Sciatic nerve (tissue), 2 donors: ENCODE measurements at regions not wholly inside any gene's neighbourhood (a gene's known extent, or its start where the extent isn't known, plus 50 kb on each side); places are given as distances from the start of the nearest gene placed in this dataset.

Source experiments
- ATAC-seq: fragments of 200-7000 bp; cut with Tn5 transposase; one replicate; pipeline ENCODE4 v1.9.1; 2020; ENCODE audit warnings: mild to moderate bottlenecking, moderate library complexity
- DNase-seq: peaks from one replicate; pipeline ENCODE4 v3.0.0-alpha.2; 2020; ENCODE audit warnings: low spot score
- intact Hi-C: fragments of 100-400 bp; cut with DNase I; formaldehyde crosslinking; loops from one replicate; pipeline ENCODE4 v1.14.2; 2022
- donor health status: DM: no; HTN: no; CAD: no.
- donor health status: DM: no; HTN: no; CAD: no.

DNA sequence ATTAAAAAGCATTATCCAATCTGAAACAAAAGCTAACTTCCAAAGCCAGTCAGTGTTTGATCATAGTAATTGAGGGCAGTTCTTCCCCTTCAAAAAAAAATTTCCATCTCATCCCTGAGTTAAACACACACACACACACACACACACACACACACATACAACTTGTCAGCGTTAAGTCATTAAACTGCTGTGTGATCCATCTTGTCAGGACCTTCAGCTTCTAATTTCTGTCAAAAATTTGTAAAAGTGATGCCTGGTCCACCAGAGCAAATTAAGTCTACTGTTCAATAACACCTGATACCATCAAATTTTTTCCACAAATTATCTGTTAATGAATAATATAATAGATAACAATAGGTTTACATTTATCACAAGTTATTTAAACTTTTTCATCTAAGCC is 198.7 kb downstream of the GPX5 start:
- ATAC-seq (no peak), DNase-seq (no peak)
- intact Hi-C loops = no loop called here

DNA sequence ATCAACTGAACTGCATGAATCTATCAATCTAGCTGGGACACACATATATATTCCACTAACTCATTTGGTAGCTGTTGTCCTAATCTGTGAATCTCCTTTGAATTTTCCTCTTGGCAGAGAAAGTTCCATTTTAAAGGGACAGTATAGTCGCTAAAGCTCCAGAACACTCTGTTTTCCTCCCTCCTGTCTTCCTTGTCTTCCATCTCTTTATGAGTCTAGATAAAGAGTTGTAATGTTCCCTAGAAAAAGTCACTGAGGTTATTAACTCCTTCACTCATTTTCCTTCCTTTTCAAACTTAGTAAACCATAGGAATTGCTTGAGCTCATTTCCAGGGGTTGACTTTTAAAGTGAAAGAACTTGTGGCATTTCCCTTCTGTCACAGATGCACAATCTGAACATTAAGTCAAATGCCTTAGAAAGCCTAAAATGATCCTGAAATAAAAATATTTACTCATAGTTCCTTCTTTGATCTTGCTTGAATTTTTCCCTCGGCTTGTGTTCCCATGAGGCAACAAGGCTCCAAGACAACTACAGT is 198.4 kb downstream of the TRIM27 start:
- DNase-seq (no peak), ATAC-seq (no peak)
- intact Hi-C loops = no loop called here

DNA sequence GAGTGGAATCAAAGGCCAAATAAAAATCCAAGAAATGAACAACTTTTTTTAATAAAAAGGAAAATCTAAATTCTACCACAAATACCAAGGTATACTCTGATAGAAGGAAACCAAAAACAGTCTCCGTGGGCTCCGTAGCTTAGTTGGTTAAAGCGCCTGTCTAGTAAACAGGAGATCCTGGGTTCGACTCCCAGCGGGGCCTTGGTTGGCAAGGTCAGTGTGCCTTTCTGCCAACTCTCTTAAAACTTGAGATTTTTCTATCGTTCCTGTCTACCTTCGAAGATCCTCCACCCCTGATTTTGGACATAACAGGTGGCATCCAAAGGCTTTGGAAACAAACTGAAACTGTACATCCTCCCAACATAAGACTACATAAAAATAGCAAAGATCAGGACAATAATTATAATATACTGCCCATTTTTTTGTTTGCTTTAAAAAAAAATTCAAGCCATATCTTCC is 197.9 kb downstream of the TRIM27 start:
- no peak for ATAC-seq
- intact Hi-C loops = no loop called here
- DNase-seq = no peak

DNA sequence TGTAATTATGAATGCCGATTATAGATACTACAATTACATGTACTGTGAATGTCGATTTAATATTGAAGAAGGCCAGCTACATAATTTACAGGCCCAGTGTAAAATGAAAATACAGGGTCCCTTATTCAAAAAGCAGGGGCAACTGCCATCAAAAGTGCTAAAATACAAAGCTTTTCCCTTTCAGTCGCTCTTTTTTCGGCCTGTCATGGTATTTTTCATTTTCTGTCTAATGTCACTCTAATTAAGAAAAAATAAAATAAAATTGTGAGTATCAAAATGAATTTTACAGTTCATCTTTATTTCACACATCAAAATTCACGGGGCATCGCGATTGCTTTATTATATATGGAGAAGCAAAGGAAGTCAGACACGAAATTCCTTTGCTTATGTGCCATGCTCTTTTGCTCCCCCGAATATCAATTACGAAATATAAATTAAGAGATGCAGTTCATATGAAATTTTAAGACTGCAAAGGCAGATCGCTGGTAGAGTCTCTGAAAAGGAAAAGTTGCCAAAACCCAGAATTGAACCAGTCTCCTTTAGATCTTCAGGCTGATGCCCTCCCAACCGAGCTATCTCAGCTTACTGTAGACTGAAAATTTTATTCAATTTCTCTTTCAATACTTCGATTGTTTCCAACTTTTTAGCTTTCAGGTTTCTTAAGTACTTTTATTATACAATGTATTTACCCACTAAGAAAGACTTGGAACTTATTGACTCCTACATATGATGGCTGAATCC is 197.0 kb downstream of the TRIM27 start:
- ATAC-seq = no peak
- intact Hi-C loops = no loop called here
- DNase-seq = no peak

GRCh38 chr6:28727559-28728211 is 196.1 kb downstream of the TRIM27 start:
- no peak for DNase-seq
- intact Hi-C loops = no loop called here
- no peak for ATAC-seq

DNA sequence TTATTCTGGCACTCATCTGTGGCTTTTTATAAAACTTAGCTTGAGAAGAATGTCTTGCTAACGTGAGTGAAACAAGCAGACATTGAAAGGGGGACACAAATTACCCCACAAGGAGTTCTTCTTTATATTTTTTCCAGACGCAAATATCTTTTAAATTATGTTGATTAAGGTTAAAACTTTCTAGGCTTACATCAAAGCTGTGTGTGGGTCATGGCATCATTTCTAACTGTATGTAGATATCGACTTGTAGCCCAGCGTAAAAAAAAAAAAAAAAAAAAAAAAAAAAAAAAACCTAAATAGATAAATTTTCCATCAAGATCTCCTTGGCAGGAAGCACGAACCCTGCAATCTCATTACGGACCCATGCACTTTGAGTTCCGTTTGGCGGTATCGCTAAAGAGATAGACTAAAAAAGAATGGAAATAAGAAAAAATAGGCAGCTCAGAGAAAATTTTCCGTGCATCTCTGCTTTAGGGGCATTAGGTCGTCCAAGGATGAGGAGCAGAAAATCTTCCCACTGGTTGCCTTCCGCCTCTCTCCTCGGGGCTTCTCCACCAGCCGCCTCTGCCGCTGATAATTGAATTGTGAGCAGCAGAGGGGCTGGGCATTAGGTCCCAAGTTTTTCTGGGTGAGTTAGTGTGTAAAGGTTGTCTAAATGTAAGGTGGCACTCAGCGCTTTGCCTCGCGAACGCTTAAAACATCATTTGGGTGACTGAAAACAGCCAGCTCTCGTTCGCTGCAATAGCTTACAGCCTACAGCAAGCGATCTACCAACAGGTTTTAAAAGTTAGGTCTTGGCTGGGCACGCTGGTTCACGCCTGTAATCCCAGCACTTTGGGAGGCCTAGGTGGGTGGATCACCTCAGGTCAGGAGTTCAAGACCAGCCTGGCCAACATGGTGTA is 194.0 kb downstream of the TRIM27 start:
- peak; percentile 13 for ATAC-seq
- DNase-seq = no peak
- intact Hi-C loops = no loop called here

GRCh38 chr6:28732052-28732451 is 191.7 kb downstream of the TRIM27 start:
- intact Hi-C loops = no loop called here
- DNase-seq (no peak), ATAC-seq (no peak)

GRCh38 chr6:28734443-28734959 is 189.3 kb downstream of the TRIM27 start:
- intact Hi-C loops = no loop called here
- ATAC-seq = no peak
- no peak for DNase-seq

DNA sequence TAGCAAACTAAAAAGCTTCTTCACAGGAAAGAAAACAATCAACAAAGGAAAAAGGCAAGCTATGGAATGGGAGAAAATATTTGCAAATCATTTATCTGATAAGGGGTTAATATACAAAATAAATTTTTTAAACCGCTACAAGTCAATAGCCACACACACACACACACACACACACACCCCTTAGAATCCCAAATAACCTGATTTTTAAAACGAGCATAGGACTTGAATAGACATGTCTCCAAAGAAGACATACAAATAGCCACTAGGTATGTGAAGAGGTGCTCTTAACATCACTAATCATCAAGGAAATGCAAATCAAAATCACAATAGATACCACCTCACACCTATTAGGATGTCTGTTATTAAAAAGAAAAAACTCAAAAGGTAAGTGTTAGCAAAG is 187.7 kb downstream of the TRIM27 start:
- intact Hi-C loops = no loop called here
- DNase-seq (no peak), ATAC-seq (no peak)

DNA sequence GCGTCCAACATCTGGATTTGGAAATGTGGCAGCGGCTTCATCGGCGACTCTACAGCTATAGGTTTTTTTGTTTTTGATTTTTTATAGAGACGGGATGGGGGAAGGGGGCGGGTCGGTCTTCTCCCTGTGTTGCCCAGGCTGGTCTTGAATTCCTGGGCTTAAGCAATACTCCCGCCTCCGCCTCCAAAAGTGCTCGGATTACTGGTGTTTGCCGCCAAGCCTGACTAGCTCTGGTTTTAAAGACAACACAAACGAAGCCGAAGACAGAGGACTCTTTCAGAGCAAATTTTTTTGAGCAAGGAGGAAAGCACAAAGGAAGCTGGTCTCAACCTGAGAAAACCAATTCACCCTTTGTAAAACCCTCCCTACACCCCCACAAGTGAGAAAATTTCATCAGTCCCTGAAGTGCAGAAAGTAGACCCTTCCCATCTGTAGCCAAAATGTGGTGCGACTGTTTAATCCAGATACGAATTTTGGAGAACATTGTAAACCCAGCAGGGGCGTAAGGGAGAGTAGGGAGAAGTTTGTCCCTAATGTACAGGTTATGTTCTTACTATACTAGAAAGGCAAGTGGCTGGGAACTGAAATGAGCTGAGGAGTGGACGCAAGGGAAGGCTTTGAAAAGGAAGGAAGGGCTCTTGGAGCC is 185.9 kb downstream of the TRIM27 start:
- intact Hi-C loops = no loop called here
- ATAC-seq (no peak), DNase-seq (no peak)

DNA sequence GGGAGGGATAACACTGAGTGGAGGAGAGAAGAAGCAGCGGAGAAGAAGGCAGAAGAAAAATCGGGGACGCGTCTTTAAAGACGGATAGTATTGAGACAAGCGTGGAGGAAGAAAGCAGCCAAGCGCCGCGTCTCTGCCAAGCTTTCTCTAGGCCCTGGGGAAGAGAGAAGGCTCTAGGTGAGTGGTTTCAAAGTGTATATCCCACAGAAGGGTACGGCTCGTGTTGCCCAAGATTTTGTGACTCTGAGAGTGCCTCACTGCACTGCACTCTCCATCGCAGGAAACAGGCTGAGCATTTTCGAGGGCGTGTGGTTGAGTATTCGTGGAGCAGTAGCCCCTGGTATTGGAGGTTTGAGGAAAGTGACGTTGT is 185.4 kb downstream of the TRIM27 start:
- no peak for ATAC-seq
- DNase-seq = no peak

GRCh38 chr6:28741363-28741762 is 182.4 kb downstream of the TRIM27 start:
- ATAC-seq = no peak
- intact Hi-C loops = no loop called here
- DNase-seq = no peak

More for the DNA sequence above, 185.4 kb downstream of the TRIM27 start:
- intact Hi-C loops = no loop called here

GRCh38 chr6:28742668-28743270 is 181.0 kb downstream of the TRIM27 start:
- ATAC-seq (no peak), DNase-seq (no peak)
- intact Hi-C loops = no loop called here

DNA sequence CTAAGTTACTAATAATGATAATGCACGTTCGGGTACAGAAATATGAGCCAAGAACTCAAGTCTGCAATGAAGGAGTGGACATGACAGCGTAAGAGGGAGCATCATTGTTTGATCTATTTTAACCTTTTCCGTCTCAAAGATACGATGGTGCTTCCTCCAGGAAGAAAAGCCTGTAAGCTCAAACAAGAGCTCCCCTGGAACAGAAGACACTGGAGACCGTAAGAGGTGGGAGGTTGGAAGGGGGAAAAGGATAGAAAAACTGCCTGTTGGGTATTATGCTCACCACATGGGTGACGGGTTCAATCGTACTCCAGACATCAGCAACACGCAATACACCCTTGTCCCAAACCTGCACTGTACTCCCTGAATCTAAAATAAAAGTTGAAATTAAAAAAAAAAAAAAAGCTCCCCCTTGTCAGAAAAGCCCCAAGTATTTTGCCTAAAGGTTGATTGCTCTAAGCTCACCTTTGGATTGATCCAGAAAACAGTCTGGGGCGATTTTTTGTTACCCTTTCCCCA is 180.5 kb downstream of the TRIM27 start:
- DNase-seq (no peak), ATAC-seq (no peak)
- intact Hi-C loops = no loop called here

DNA sequence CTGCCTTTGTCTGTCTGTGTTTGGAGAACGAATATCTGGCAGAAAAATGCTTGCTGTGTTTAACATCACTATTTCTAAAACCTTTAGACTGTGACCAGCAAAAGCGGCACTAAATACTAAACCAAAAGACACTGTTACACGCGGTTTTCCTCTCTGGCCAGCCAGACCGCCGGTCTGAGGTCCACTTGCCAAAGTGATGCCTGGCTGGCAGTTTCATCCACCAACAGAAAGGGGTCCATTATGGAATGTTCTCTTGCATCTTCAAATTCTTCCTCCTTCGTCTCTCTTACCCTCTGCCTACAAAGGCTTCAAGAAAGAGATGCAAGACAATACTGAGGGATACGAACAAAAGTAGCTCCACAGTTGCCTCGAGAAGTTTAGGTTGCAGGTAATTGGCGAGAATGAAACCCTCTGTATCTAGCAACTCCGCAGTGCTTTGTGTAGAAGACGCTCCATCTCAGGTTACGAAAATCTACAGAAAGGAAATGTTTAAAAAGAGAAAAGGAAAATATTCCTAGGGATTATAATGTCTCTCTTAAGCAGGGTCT is 176.6 kb downstream of the TRIM27 start:
- intact Hi-C loops = no loop called here
- ATAC-seq (no peak), DNase-seq (no peak)

DNA sequence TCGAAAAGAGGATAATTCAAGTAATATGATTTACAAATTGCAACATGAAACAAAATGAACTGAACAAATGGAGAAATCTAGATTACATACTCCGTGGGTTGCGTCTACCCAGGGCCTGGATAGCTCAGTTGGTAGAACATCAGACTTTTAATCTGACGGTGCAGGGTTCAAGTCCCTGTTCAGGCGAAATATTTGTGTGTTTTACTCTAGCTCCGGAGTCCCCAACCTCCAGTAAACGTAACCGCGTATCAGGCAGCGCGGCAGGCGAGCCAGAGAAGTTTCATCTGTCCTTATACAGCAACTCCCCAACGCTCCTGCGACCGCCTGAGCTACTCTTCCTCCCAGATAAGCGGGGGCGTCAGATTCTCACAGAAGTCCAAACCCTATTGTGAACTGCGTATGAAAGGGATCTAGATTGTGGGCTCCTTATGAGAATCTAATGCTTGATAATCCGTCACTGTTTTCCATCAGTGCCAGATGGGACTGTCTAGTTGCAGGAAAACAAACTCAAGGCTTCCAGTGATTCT is 176.1 kb downstream of the TRIM27 start:
- intact Hi-C loops = no loop called here
- no peak for ATAC-seq
- DNase-seq = no peak

GRCh38 chr6:28748192-28748591 is 175.6 kb downstream of the TRIM27 start:
- DNase-seq = no peak
- intact Hi-C loops = no loop called here
- no peak for ATAC-seq

DNA sequence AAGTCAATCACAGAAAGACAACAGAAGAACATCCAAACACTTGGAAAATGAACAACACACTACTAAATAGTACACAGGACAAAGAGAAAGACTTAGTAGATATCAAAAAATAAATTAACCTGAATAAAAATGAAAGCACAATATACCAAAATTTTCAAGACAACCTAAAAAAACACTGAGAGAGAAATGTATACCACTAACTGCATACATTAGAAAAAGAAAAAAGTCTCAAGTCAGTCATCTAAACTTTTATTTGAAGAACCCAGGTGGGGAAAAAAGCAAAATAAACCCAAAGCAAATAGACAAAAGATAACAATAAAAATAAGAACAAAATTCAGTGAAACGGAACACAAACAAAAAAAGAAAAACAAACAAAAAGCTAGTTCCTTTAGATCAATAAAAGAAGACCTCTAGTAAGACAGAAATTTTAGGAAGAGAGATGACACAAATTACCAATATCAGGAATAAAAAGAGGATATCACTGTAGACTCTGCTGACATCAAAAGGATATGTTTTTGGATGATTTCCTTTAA is 172.8 kb downstream of the TRIM27 start:
- ATAC-seq (no peak), DNase-seq (no peak)
- intact Hi-C loops = no loop called here
